ENCODE measurements at regions not wholly inside any gene's neighbourhood (a gene's known extent, or its start where the extent isn't known, plus 50 kb on each side); places are given as distances from the start of the nearest gene placed in this dataset.

- peak; percentile 100 for DNase-seq (ENCODE audit: low read depth)
Measured at GRCh38 chr2:209368914-209369313, 54.9 kb upstream of the MAP2 start.

GRCh38 chr2:209369656-209370055 lies 54.2 kb upstream of the MAP2 start:
- DNase-seq (ENCODE audit: low read depth): no peak

GRCh38 chr2:209371407-209371806 lies 52.4 kb upstream of the MAP2 start:
- no peak for DNase-seq (ENCODE audit: low read depth)

All from RPMI7951 (cell line).